Umbilical cord (tissue), 1 donor: ENCODE measurements at regions not wholly inside any gene's neighbourhood (a gene's known extent, or its start where the extent isn't known, plus 50 kb on each side); places are given as distances from the start of the nearest gene placed in this dataset.

Source experiments
- DNase-seq: peaks from one replicate; pipeline ENCODE4 v3.0.0-alpha.2; 2015; ENCODE audit warnings: low spot score

DNA sequence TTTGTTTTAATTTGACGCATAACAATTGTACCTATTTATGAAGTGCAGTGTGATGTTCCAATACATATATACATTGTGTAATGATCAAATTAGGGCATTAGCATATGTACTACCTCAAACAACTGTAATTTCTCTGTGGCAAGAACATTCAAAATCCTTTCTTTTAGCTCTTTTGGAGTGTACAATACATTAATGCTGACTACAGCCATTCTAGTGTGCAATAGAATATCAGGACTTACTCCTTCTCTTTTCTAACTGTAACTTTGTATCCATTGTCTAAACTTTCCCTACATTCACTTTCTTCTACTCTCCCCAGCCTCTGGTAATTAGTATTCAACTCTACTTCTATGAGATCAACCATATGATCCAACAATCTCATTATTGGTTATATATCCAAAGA, 1177.4 kb downstream of the KCNT2 start:
- no peak for DNase-seq

DNA sequence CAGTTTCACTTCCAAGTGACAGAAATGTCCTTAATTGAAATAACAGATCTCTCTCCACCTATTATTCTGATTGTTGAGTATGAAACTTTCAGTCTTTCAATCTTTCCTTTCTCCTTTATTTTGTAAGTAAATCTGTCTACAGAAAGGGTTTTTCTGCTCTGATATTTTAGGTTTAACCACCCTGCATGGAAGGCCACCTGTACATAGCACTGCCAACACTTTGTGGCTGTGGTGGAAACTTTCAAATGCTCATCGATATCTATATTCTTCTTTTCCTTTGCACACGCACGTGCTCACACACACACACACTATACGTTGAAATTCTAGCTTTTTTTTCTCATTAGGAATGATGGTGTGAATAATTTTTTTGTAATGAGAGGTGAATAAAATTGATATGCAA, 1179.3 kb downstream of the KCNT2 start:
- DNase-seq = no peak

DNA sequence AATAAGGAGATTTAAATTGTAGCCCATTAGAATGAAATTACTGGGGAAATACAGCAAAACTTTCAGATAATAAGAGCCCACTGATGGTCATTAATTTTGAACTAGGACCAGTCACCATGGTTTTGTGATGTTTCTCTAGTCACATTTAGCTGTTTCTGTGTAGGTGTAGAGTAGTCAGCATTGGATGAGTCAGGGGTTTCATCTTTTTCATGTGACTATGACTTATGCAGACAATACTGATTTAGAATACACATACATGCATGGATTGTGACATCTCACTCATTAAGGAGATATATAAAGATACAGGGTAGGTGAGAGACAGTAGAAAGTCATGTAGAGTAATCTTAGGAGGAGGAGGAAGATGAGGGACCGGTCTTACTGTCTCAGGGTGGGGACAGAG, 1192.7 kb downstream of the KCNT2 start:
- DNase-seq = no peak

DNA sequence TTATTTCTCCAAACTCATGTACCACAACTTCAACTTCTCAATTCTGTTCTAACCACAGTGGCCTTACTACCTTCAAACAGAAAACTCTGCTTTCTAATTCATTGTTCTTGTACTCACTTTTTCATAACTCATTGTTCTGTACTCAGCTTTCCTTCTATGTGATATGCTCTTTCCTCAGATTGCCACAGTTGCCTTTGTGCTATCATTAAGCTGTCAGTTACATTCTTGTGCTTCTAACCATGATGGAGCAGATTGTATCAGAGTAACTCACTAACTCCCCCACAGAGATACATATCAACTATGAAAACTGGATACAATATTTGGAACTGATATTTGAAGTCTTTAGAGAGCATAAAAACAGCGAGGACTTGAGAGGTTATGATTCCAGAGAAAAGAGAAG, 1213.7 kb downstream of the KCNT2 start:
- DNase-seq = no peak

DNA sequence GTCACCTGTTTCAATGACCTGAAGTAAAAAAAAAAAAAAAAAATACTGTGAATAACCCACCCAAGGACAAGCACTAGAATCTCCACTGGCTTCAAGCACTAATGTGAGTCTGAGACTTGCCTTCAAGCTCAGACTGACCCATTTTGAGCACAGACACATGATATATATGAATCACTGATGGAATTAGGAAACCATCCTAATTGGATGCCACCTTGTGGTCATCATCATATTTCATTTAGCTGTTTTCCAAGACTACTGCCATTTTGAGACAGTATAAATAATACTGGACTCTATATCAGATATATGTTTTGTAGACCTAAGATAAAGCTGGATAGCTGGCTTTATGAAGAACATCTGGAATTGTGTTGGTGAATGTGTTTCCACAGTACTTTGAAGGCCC, 1232.0 kb downstream of the KCNT2 start:
- DNase-seq = no peak

DNA sequence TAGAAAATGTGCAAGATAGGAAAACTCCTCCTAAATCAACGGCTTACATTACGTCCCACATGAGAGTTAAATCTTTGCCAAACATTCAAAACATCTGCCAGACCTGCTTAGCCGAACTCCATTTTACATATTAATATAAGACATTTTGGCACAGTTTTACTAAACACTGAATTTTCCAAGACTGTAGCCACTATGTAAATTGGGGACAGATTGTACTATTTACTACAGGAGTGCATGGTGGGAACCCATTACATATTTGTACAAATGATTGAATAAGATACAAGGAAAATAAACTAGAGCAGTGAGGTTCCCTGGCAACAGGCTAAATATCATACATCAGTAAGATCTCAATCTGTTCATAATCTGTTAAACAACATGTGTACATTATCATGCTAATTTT, 1234.4 kb downstream of the KCNT2 start:
- no peak for DNase-seq

DNA sequence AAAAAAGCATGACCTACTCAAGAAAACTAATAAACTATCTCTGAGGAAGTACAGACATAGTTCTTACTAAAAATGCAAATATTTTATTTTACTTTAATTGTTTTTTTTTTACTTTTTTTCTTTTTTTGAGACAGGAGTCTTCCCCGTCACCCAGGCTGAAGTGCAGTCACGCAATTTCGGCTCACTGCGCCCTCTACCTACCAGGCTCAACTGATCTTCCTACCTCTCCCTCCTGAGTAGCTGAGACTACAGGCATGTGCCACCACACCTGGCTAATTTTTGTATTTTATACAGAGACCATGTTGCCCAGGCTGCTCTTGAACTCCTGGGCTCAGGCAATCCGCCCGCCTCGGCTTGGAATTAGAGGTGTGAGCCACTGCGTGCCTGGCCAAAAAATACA, 1263.1 kb downstream of the KCNT2 start:
- DNase-seq = no peak

DNA sequence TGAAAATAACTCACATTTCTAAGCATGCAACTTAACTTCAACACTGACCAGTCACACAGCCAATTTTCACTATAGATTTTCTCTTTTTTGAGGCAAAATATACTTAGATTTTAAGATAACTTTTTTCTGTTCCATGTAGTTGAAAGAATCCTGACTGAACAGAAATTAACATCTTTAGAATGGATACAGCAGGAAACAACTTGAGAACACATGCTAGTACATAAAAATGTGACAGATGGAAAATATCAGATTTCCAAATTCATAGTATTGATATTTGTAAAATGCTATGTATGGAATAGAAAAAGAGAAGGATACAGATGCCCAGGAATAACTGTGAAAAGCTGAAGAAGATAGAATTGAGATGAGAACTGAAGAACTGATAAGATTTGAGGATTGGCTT, 1270.6 kb downstream of the KCNT2 start:
- no peak for DNase-seq

DNA sequence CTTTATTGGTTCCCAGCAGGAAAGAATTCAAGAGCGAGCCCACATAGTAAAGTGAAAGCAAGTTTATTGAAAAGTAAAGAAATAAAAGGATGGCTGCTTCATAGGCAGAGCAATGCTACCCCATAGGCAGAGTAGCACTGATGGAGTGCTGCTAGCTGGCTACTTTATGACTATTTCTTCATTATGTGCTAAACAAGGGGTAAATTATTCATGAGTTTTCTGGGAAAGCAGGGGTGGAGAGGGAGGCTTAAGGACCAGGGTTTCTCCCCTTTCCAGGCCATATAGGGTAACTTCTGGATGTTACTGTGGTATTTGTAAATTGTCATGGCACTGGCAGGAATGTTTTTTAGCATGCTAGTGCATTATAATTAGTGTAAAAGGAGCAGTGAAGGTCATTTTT, 1271.4 kb downstream of the KCNT2 start:
- no peak for DNase-seq

DNA sequence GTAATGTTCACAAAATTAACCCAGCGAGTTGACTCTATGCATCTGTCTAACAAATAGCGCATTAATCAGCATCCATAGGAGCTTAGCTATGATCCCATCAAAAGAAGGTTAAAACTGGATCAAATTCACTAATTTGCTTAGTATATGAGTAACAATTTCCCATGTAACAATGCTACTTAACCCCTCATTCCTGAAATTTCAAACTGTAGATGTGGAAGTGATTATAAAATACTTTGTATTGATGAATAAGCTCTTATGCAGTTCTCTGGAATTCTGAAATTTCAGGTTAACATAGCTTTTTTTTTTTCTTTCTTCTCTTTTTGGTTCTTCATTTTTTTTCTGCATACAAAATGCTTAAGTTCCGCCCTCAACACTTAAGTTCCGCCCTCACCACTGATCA, 1272.7 kb downstream of the KCNT2 start:
- DNase-seq = no peak

DNA sequence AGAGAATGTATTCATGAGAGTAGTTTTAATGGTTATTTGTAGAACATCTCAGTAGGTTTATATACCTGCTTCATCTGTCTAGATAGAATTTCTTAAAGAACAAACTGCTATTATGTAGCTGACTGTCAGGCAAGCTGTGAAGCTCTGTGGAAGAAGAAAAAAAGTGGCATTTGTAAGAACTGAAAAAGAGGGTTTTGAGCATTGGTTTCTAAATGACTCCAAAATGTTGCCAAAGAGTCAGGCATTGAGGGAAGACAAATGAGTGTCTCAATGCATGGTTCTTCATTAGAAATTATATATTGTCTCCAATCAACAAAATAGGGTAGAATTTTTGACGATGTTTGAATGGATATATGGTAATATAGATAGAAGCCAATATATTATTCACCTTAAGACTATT, 1276.1 kb downstream of the KCNT2 start:
- DNase-seq = no peak

DNA sequence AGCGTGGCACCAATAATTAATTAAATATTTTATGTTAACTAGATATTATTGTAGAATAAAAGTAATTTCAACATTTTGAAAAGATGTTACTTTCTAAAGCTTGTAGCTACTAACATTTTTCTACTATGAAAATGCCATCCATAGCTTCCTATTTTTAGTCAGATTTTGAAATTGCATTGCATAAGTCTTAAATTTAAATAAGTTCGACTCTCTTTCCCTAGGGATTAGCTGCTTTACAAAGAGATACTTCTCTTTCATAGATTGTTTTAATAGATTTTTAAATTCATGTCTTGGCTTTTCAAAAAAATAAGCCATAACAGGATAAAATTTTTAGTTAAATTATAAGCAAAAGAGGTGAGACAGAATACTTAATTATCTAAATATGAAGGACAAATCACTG, 1279.6 kb downstream of the KCNT2 start:
- DNase-seq = no peak

DNA sequence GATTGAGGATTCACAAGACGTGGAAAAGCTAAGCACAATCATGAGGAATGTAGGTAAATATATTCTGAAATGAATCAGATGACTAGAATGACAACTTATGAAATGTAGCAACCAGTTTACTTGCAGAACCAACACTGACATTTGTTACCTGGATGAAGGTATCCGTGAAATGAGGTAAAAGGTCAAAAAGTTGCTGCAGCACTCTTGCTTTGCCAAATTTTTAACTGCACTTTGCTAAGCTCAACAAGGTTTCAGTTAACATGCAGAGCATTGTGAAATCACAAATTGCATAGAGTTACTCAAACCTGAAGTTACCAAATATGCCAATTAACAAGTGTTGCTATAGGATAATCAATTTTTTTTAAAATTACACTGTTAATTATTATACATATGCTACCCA, 1280.1 kb downstream of the KCNT2 start:
- DNase-seq = peak; percentile 3

DNA sequence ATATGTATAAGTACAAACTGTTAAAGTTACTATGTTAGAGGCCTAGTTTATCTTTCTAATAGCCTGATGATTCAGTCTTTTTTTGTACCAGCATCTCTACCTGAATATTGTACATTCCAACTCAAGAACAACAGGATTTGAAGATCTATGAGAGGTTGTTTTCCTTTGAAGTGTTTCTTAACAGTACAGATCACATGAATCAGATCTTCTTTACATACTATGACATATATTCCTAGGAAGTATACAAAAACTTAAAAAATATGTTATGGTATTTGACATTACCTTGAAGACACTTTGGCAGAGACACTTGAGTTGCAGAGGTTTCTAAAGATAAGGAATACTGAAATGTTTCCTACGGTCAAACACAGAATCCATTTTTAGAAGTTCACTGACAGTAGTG, 1280.9 kb downstream of the KCNT2 start:
- DNase-seq = peak; percentile 2

DNA sequence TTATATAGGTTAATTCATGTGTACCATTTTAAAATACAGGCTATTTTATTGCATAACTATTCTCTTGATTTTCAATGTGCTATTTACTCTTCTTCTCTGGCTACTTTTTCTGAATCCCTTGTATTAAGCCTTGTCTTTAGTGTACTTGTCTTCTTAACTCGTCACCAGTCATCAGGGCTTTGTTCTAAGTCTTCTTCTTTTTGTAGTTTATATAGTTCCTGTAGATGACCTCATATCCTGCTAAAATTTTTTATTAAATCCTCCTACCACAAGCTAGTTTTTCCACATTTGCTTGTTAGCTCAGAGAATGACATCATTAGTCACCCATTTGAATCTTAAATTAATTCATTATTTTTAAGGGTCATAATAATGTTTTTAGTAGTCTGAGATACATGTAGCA, 1281.9 kb downstream of the KCNT2 start:
- DNase-seq = no peak

DNA sequence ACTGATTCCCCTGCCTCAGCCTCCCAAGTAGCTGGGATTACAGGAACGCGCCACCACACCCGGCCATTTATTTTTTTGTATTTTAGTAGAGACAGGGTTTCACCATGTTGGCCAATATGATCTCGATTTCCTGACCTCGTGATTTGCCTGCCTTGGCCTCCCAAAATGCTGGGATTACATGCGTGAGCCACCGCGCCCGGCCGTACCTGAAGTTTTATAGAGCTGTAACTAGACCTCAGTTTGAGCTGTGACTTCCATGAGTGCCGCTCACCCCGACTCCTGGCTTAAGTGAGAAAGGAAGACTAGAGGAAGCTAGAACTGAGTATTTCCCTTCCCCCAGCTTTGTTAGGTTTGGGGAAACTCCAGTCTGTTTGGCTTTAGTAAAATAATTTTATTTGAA, 1283.1 kb downstream of the KCNT2 start:
- no peak for DNase-seq

DNA sequence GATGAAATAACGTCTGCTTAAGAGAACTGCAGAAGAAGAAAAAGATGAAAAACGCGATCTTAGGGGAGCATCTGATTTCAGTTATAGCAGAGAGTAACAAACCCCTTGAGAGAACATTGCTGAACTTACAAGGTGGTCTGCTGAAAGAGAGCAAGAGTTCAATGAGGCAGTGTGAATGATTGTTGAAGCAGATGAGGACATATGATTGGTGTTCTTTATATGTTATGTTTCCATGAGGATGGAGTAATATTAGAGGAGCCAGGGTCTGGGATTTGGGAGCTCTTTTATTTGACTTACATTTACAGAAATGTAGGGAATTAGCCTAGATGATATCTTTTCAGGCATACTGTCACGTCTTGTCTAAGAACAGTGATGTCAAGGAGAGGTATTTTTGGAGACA, 1302.0 kb downstream of the KCNT2 start:
- DNase-seq = no peak

DNA sequence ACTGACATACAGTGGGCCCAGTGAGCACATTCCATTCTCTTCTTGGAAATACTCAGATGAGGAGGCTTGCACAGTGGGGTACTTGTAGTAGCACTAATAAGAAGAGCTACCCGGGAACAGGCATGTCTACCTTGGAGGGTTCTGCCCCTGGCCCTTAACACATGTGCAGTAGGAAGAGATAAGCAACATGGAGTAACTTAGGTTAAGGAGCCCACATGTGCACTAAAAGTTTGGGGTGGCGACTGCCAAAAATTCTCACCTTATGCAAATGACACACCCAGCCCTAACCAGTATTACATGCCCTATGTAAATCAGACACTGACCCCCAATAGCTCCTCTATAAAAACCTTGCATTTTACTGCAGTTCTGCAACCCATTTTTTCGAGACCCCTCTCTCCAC, 1313.3 kb downstream of the KCNT2 start:
- no peak for DNase-seq

DNA sequence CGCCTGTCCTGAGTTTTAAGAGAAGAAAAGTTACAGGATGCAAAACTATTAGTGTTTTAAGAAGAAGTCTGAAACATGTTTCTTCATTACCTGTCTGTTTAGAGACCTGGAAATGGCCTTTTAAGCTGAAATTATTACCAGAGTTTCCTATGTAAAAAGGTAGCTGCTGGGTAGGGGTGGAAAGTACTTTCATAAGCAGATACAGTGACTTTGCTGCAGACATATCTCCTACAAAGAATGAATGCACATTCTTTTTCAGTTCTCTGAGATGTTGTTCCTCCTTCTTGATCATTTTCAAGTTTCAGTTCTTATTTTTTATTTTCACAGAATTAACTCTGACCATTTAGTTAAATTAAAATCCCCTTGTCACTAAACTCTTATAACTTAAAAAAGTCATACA, 1329.6 kb downstream of the KCNT2 start:
- DNase-seq = no peak

DNA sequence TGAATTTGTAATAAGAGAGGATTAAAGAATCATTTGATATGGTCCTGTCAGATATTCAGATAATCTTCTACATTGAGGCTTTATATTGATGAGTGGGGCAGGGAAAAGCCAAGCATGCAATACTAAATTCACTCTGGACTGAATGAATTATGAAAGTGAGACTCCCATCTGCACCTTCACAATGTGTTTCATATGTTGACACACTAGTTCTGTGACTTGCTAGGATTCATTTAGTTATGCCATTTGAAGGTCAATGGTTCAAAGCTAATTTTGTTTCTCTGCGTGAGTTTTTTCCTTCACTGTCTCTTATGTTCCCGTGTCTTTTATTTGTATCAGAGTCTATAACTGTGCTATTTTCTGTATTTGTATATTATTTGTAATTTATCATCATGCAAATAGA, 1332.5 kb downstream of the KCNT2 start:
- no peak for DNase-seq

DNA sequence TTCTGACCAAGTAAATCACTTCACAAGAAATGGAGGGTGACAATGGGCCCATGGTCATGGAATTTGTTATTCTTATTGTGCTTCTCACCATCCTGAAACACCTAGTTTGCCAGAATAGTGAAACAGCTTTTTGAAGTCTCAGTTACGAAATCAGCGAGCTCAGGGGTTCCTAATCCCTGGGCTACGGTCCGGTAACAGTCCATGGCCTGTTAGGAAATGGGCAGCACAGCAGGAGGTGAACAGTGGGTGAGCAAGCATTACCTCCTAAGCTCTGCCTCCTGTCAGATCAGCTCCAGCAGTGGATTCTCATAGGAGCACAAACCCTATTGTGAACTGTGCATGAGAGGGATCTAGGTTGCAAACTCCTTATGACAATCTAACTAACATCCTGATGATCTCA, 1356.3 kb downstream of the KCNT2 start:
- no peak for DNase-seq

DNA sequence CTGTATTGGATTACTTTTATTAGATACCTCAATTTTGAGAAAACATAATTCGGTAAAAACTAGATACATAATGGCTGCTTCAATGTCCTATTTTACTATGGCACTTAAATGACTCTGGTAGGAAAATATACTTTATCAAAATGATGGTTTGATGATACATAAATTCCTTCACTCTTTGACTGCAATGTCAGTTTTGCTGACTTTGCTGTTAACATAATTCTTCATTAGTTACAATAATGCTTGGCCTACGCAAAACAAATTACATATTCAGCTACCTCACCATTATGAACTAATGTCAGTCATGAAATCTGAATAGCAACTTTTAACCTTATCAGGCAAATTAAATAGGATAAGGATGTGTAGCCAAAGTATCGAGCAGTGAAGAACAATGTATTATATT, 1364.7 kb downstream of the KCNT2 start:
- DNase-seq = no peak

DNA sequence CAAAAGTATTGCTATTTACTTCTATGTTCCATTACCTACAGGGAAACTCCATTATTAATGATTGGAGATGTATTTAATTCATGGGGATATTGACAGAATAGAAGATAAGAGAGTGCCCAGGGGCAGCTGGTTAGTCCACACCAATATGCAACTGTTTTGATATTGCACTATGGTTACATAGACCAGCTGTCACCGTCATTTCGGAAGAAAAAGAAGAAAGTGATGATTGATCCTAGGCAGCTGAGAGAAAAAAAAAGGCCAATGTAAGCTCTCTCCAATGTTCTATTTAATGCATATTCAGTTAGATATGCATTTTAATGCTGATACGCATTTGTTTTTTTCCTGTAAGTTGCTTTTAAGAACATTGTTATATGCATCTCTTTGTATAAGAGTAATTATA, 1367.2 kb downstream of the KCNT2 start:
- no peak for DNase-seq

DNA sequence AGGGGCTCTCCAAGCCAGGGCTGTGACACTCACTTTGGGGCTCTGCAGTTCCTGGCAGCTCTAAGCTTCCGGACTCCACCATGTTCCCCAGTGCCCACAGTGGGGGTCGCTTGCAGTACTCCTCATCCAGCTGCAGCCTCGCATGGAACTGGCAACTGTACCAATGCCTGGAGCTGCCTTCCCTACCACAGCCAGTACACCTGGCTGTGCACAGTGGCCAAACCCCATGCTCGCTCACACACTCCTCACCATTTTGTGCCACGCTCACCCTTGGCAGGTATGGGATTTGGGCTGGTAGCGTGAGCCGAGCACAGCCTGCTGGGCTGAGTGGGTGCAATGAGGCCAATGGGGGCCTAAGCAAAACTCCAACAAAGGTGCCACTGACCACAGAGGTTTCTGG, 1369.9 kb downstream of the KCNT2 start:
- no peak for DNase-seq
